NCI-H1436 treated with DMSO at 0.1 percent for 48 hours (cell line): ENCODE measurements at regions not wholly inside any gene's neighbourhood (a gene's known extent, or its start where the extent isn't known, plus 50 kb on each side); places are given as distances from the start of the nearest gene placed in this dataset.

Experiments
- DNase-seq: peaks from one replicate; lab custom pipeline; 2025; lab: John Stamatoyannopoulos, UW

GRCh38 chr2:106941372-106941993 lies 55.5 kb upstream of the ST6GAL2 start:
- DNase-seq, result no peak

DNA sequence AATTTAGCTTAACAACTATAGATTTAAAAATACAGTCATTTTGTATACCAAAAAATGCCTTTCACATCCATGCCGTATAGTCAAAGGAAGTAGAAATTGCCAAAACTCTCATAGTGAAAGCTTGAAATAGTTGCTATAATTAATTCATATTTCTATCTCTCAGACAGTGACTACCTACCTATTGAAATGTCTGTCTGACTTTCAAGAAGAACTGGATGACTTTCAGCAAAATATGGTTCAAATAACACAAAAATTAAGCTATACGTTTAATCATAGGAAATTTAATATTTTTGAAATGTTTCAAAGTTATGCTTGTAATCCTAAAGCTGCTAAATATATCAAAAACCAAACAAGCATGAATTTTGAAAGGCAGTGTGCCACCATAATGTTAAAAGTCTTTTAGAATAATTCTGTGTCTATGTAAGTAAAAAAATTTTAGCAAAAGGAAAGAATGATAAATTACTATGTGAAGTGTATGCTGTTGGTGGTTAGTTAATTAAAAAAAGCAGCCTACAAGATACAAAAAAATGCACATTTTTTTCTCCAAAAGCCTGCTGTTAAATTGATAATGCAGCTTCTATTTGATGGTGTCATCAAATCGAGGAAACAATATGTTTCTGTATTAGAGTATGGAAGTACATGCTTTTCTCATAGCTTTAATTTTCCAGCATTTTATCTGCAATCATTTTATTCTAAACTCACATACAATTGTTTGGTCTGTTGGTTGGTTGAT lies 57.7 kb upstream of the ST6GAL2 start:
- no peak for DNase-seq

- DNase-seq, result no peak
Measured at GRCh38 chr2:106944215-106944614, 58.2 kb upstream of the ST6GAL2 start.

DNA sequence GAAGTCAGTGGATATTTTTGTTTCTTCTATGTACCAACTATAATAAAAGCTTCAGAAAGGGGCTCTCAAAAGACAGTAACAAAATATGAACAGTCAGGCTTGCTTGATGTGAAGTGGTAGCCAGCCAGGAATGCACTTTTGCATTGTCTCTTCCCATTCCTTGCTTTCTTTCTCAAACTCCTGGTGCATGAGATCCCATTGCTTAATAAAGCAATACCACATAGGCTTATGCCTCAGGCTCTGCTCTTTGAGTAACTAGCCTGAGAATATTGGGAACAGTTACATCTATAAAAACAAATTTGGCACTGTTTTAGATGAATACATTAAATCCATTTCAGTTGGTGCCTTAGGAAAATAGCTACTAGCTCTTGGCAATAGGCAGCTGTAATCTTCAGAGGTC lies 62.6 kb upstream of the ST6GAL2 start:
- no peak for DNase-seq

DNA sequence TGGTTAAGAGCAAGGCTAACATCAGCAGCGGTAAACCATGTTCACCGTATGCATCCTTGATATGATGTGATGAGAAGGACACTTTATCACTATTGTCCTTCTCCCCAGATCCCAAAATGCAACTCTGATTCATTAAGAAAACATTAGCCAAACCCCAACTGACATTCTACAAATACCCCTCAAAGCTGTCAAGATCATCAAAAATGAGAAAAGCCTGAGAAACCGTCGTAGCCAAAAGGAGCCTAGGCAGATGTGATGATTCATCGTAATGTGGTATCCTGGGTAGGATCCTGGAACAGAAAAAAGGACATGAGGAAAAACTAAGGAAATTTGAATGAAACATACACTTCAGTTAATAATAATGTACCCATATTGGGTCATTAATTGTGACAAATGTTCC lies 67.3 kb upstream of the ST6GAL2 start:
- DNase-seq, result no peak

GRCh38 chr2:106953779-106954178 lies 67.8 kb upstream of the ST6GAL2 start:
- no peak for DNase-seq

DNA sequence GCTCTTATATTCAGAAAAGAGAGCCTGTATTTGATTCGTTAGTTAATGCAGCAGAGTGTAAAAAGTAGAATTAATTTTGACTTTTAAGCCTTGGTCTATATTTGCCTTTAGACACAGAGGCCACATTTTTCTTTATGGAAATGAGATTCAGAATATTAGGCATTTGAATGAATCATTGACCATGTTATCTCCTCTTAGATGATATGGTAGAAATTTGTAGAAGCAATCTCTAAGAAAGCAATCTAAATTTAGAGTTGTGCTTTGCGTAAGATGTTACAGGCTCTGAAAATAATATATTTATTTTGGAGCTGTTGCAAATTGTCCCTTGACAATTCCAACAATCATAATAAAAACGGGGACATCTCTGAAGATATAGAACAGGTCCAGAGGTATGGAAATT lies 68.3 kb upstream of the ST6GAL2 start:
- no peak for DNase-seq

DNA sequence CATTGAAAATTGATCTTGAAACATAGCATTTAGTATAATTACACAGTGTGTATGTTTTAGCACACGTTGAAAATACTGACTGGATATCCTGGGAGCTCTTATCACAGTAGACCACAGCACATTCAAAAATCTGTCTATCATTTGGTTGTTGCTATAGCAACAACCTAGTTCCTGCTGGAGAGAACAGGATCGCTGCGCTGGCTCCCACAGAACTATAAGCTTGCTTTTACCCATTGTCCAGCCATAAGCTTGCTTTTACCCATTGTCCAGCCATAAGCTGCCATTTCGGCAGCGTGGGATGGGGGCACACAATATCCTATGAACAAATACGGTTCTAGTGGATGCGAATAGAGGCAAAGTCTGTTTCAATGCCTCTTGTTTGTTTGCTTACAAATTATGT lies 70.4 kb upstream of the ST6GAL2 start:
- no peak for DNase-seq

DNA sequence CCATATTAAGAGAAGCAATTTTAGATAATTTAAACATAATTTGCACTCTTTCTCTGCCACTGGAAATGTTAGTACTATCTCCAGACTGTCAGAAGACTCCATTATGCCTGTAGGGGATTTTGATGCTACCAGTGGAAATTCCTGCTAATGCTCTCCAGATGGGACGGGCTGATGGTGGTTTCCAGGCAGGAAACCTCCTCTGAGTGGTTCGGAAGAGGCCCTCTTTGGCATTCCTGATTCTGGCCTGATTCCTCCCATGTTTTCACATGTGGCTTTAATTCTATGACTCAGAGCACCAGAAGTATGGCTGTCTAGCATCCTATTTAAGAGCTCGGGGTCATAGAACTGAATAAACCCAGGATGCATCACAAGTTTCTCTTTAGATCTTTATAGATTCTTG lies 70.9 kb upstream of the ST6GAL2 start:
- no peak for DNase-seq

DNA sequence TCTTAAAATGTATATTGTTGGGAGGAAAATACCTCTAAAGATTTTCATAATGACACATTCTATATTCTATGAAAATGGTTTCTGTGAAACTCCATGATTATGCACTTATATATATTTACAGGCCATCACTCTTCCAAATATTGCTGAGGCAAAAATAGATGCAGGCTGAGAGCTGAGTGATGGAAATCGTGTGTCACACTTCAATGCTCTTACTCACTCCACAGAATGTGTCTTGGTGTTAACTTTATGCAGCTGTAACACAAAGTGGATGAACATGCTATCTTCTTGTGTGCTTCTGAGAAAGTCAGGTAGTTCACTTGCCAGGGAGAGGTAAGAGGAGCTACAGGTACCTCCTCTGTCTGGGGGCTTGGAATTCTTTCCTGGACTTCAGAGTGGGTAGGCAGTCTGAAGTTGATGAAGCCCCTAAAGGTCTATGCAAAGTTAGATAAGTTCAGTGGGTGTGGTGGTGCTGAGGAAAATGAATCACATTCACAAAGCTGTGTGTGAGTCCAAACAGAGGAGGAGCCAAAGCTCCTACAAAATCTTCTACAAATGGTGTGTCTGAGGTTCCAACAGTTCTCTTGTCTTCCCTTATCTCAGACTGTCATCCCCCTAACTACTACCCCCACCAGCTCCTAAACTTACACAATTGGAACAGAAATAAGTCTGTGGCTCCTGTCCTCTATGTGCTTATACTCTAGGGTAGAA lies 74.2 kb upstream of the ST6GAL2 start:
- no peak for DNase-seq

- DNase-seq, result no peak
Measured at GRCh38 chr2:106960683-106961161, 74.8 kb upstream of the ST6GAL2 start.

DNA sequence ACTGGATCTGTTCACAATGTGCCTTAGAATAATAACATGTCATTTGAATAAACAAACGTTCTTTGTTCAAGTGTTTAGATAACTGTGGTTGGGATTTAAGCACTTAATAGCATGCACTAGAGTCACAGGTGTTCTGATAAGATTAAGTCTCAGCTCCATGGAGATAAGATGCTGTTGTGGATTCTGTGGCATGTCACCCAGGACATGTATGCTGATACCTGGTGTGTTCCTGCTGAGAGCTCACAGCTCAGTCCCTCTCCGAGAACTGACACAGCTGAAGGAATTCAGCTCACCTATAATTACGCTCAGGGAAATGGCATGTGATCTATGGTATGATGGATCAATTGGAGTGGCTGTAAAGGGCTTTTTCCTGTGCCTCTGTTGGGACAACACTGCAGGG lies 75.4 kb upstream of the ST6GAL2 start:
- no peak for DNase-seq

DNA sequence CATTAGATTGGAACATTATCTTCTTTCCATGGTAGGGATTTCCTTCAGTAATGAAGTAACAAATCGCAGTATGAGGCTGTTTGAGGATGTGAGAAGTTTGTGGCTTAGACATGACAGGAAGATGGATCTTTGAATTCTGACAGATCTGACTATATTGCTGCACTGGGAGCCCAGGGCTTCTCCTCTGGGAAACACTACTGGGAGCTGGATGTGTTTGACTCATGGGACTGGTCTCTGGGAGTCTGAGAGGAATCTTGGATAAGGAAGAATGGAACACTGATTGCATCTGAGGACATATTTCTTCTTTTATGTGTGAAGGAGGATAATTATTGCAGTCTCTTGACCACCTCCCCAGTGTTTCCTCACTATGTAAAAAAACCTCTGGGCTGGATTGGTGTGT lies 77.2 kb upstream of the ST6GAL2 start:
- no peak for DNase-seq

GRCh38 chr2:106963893-106964292 lies 77.9 kb upstream of the ST6GAL2 start:
- DNase-seq, result no peak

- DNase-seq, result no peak
Measured at GRCh38 chr2:106965611-106966010, 79.6 kb upstream of the ST6GAL2 start.

- DNase-seq, result no peak
Measured at GRCh38 chr2:106969777-106970176, 83.8 kb upstream of the ST6GAL2 start.

DNA sequence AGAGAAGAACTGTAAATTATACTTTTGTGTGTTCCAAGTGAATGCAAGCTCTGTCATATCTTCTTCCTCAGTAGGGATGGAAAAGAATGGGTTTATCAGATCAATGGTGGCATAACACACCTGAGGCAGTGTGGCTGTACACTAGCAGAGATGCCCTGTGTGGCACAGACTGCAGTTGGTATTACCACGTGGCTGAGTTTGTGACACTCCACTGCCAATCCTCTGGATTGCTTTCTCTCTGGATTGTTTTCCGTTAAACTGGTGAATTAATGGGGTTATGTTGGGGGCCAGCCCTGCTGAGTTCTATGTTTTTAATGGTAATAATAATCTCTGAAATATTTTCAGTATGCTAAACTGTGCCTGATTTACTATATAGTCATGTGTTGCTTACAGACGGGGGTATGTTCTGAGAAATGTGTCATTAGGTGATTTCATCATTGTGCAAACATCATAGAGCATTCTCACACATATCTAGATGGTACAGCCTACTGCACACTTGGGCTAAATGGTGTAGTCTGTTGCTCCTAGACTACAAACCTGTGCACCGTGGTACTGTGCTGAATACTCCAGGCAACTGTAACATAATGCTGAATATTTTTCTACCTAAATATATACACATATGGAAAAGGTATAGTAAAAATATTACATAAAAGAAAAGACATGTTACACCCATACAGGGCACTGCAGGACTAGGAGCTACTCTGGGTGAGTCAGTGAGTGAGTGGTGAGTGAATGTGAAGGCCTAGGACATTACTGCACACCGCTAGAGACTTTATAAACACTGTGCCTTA lies 84.7 kb upstream of the ST6GAL2 start:
- DNase-seq, result no peak

DNA sequence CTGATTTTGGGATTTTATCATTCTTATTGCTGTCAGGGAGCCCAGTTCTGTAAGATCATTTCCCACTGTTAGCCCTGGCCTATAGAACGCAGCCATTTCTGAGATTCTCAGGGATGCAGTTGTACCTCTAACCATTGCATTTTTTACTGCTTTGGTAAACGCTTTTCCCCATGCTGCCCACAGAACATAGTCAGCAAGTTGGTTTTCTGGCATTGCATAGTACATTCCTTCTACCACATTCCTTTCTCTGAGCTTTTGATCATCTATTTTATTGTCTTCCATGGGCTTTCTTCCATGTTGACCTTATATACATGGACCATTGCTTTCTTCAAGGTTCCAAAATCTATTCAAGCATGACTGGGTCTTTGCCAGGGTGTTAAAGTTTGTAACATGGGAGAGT lies 86.8 kb upstream of the ST6GAL2 start:
- DNase-seq, result no peak

- no peak for DNase-seq
Measured at GRCh38 chr2:106974891-106975290, 88.9 kb upstream of the ST6GAL2 start.

DNA sequence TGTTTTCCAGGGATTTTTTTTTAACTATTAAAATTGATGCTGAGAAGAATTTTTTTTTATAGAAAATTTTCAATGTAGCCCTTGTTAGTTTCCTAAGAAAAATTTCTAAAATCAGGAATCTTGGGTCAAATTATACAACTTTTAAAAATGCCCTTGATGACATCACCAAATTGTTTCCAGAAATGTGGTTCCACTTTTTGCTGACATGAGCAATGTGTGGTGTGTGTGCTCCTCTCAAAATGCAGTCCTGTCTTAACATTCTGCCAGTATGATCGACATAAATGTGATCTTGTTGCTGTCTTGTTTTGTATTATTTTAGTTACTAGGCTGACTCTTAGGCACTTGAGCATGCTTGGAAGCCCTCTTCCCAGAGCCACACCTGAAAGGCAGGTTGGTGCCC lies 89.7 kb upstream of the ST6GAL2 start:
- DNase-seq, result no peak

DNA sequence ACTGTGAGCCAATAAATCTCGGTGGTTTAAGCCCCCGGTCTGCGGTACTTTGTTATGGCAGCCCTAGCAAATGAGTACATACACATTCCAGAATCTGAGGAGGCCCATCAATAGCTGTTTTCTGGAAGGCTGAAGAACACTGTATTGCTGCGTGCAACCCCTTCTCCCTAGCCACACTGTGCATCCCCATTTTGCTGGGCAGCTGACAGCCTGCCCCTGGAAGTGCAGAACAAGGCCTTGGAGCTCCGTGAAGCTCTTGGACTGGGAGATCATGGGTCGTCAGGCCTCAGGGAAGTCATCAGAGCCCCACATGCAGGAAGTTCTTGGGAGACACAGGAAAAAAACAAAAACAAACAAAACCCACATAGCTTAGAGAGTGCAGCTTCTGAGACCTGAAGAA lies 90.6 kb upstream of the ST6GAL2 start:
- no peak for DNase-seq

- DNase-seq, result no peak
Measured at GRCh38 chr2:106977717-106978116, 91.8 kb upstream of the ST6GAL2 start.
